OCI-LY1 (cell line): ENCODE measurements at regions not wholly inside any gene's neighbourhood (a gene's known extent, or its start where the extent isn't known, plus 50 kb on each side); places are given as distances from the start of the nearest gene placed in this dataset.

ENCODE experiments used
- EZH2 ChIP-seq: fragments of 200-600 bp; sonication (generic), shearing (Covaris generic); IDR thresholded peaks from 2 replicates; pipeline ENCODE4 v1.8.0; 2017; ENCODE audit warnings: borderline replicate concordance, mixed run types, mild to moderate bottlenecking, antibody characterized with exemption, low read length, moderate library complexity, mixed read lengths
- TF ChIP-seq, protein P1 (sequence below): fragments of 200-600 bp; sonication (generic), shearing (Covaris generic); IDR thresholded peaks from 2 replicates; pipeline ENCODE4 v1.5.1; 2017; ENCODE audit warnings: mild to moderate bottlenecking, antibody characterized with exemption, low read length, moderate library complexity, mixed read lengths

DNA sequence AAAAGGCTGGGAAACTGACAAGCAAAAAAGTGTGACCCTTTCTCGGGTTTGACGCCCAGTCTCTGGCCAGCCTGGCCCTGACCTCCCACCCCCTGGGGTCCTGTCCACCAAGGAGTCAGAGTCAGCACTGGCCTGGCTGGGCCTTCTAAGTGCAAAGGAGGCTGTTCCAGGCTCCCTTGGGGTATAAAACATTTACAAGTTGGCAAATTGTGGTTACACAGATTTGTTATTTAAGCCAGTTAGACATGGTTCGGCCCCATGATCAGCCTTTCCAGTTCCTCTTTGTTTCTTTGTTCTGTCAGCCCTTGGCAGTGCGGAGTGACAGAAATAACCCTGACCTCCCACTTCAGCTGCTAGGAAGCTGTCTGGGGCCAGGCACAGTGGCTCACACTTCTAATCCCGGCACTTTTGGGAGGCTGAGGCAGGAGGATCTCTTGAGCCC, 161.6 kb upstream of the RAB4A start:
- TF ChIP-seq, protein P1, sequence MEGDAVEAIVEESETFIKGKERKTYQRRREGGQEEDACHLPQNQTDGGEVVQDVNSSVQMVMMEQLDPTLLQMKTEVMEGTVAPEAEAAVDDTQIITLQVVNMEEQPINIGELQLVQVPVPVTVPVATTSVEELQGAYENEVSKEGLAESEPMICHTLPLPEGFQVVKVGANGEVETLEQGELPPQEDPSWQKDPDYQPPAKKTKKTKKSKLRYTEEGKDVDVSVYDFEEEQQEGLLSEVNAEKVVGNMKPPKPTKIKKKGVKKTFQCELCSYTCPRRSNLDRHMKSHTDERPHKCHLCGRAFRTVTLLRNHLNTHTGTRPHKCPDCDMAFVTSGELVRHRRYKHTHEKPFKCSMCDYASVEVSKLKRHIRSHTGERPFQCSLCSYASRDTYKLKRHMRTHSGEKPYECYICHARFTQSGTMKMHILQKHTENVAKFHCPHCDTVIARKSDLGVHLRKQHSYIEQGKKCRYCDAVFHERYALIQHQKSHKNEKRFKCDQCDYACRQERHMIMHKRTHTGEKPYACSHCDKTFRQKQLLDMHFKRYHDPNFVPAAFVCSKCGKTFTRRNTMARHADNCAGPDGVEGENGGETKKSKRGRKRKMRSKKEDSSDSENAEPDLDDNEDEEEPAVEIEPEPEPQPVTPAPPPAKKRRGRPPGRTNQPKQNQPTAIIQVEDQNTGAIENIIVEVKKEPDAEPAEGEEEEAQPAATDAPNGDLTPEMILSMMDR = no peak
- TF ChIP-seq EZH2 = no peak
